B cell (primary cell): ENCODE measurements at regions not wholly inside any gene's neighbourhood (a gene's known extent, or its start where the extent isn't known, plus 50 kb on each side); places are given as distances from the start of the nearest gene placed in this dataset.

Experiments
- EZH2 ChIP-seq: IDR thresholded peaks from 2 replicates; pipeline ENCODE4 v1.6.1; 2012; ENCODE audit warnings: borderline replicate concordance, low read depth, mild to moderate bottlenecking, moderate library complexity, low read length; ENCODE audit not compliant: insufficient read depth, poor library complexity, severe bottlenecking
- TF ChIP-seq, protein P1 (sequence below): fragments of 200-600 bp; IDR thresholded peaks from one replicate; pipeline ENCODE4 v1.8.0; 2022; ENCODE audit warnings: antibody characterized with exemption, mild to moderate bottlenecking

DNA sequence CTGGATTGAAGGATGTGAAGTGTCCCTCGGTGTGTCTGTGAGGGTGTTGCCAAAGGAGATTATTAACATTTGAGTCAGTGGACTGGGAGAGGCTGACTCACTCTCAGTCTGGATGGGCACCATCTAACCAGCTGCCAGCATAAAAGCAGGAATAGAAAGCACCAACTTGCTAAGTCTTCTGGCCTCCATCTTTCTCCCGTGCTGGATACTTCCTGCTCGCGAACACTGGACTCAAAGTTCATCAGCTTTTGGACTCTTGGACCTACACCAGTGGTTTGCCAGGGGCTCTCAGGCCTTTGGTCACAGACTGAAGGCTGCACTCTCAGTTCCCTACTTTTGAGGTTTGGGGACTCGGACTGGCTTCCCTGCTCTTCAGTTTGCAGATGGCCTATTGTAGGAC is 220.3 kb upstream of the LRFN2 start:
- TF ChIP-seq, protein P1, sequence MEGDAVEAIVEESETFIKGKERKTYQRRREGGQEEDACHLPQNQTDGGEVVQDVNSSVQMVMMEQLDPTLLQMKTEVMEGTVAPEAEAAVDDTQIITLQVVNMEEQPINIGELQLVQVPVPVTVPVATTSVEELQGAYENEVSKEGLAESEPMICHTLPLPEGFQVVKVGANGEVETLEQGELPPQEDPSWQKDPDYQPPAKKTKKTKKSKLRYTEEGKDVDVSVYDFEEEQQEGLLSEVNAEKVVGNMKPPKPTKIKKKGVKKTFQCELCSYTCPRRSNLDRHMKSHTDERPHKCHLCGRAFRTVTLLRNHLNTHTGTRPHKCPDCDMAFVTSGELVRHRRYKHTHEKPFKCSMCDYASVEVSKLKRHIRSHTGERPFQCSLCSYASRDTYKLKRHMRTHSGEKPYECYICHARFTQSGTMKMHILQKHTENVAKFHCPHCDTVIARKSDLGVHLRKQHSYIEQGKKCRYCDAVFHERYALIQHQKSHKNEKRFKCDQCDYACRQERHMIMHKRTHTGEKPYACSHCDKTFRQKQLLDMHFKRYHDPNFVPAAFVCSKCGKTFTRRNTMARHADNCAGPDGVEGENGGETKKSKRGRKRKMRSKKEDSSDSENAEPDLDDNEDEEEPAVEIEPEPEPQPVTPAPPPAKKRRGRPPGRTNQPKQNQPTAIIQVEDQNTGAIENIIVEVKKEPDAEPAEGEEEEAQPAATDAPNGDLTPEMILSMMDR = no peak
- no peak for TF ChIP-seq EZH2
